Esophagus muscularis mucosa (tissue), 4 donors: ENCODE measurements at regions not wholly inside any gene's neighbourhood (a gene's known extent, or its start where the extent isn't known, plus 50 kb on each side); places are given as distances from the start of the nearest gene placed in this dataset.

ENCODE experiments used
- EP300 ChIP-seq: sonication (generic); formaldehyde crosslinking; IDR thresholded peaks from one replicate; pipeline ENCODE4 v1.6.1; 2017; ENCODE audit warnings: antibody characterized with exemption
- POLR2A ChIP-seq: fragments of 450-650 bp; IDR thresholded peaks from one replicate; pipeline ENCODE4 v1.6.1; 2017; ENCODE audit warnings: antibody characterized with exemption, moderate library complexity, mild to moderate bottlenecking, low read depth
- POLR2AphosphoS5 ChIP-seq, 2 donors: sonication (generic); formaldehyde crosslinking; IDR thresholded peaks; one replicate each; pipeline ENCODE4 v1.6.1; 2017; ENCODE audit warnings: antibody characterized with exemption in 2 of 2
- TF ChIP-seq, protein P1 (sequence below), 3 experiments: fragments of 200-600 bp in 2 of 3; fragments of 450-650 bp in 1 of 3; sonication (generic) in 2 of 3; IDR thresholded peaks; one replicate each; pipeline ENCODE4 v1.5.1; 2017 to 2019; ENCODE audit warnings: antibody characterized with exemption in 3 of 3, mild to moderate bottlenecking in 2 of 3, moderate library complexity in 1 of 3

- TF ChIP-seq POLR2A (no peak), POLR2AphosphoS5 (IDR thresholded peaks at IDR 0.05) (no peak), EP300 (no peak)
- TF ChIP-seq, protein P1, sequence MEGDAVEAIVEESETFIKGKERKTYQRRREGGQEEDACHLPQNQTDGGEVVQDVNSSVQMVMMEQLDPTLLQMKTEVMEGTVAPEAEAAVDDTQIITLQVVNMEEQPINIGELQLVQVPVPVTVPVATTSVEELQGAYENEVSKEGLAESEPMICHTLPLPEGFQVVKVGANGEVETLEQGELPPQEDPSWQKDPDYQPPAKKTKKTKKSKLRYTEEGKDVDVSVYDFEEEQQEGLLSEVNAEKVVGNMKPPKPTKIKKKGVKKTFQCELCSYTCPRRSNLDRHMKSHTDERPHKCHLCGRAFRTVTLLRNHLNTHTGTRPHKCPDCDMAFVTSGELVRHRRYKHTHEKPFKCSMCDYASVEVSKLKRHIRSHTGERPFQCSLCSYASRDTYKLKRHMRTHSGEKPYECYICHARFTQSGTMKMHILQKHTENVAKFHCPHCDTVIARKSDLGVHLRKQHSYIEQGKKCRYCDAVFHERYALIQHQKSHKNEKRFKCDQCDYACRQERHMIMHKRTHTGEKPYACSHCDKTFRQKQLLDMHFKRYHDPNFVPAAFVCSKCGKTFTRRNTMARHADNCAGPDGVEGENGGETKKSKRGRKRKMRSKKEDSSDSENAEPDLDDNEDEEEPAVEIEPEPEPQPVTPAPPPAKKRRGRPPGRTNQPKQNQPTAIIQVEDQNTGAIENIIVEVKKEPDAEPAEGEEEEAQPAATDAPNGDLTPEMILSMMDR (IDR thresholded peaks at IDR 0.05) = no peak
Observed at GRCh38 chr21:38970765-38971164, 165.0 kb downstream of the ETS2 start.
